Anterior cingulate cortex (tissue), 58 donors: ENCODE measurements at regions not wholly inside any gene's neighbourhood (a gene's known extent, or its start where the extent isn't known, plus 50 kb on each side); places are given as distances from the start of the nearest gene placed in this dataset.
A peak's percentile ranks its signal among the peaks of the same experiment; 100 is the strongest.

Experiments used
- DNase-seq, 58 donors: peaks; one replicate each; lab custom pipeline; 2025; lab: John Stamatoyannopoulos, UW

GRCh38 chr2:30367232-30368070, 79.6 kb upstream of the LCLAT1 start:
- no peak for DNase-seq

- no peak for DNase-seq
These were observed 78.8 kb upstream of the LCLAT1 start for GRCh38 chr2:30368258-30368657.

GRCh38 chr2:30371028-30371689, 75.9 kb upstream of the LCLAT1 start:
- DNase-seq, result no peak

- DNase-seq, result no peak
These were observed 75.2 kb upstream of the LCLAT1 start for GRCh38 chr2:30371772-30372373.

GRCh38 chr2:30372826-30373225, 74.2 kb upstream of the LCLAT1 start:
- no peak for DNase-seq

GRCh38 chr2:30373881-30374302, 73.2 kb upstream of the LCLAT1 start:
- DNase-seq, result no peak

- no peak for DNase-seq
These were observed 72.7 kb upstream of the LCLAT1 start for GRCh38 chr2:30374380-30374779.

- no peak for DNase-seq
These were observed 71.1 kb upstream of the LCLAT1 start for GRCh38 chr2:30375915-30376314.

GRCh38 chr2:30379481-30379880, 67.6 kb upstream of the LCLAT1 start:
- no peak for DNase-seq

GRCh38 chr2:30380824-30381223, 66.2 kb upstream of the LCLAT1 start:
- DNase-seq, result no peak

- DNase-seq, result no peak
These were observed 64.8 kb upstream of the LCLAT1 start for GRCh38 chr2:30382162-30382783.

GRCh38 chr2:30382995-30383394, 64.1 kb upstream of the LCLAT1 start:
- DNase-seq, result peak in 15 of 58 donors; percentile 1 to 69 (median 12)

GRCh38 chr2:30385327-30385726, 61.7 kb upstream of the LCLAT1 start:
- DNase-seq, result no peak

- no peak for DNase-seq
These were observed 54.9 kb upstream of the LCLAT1 start for GRCh38 chr2:30392097-30392496.

GRCh38 chr2:30393510-30393909, 53.5 kb upstream of the LCLAT1 start:
- DNase-seq, result no peak

- no peak for DNase-seq
These were observed 53.0 kb upstream of the LCLAT1 start for GRCh38 chr2:30394096-30394495.

- no peak for DNase-seq
These were observed 50.4 kb upstream of the LCLAT1 start for GRCh38 chr2:30396436-30397232.
